Posterior vena cava (tissue), 2 donors: ENCODE measurements at regions not wholly inside any gene's neighbourhood (a gene's known extent, or its start where the extent isn't known, plus 50 kb on each side); places are given as distances from the start of the nearest gene placed in this dataset.

ENCODE experiments used
- DNase-seq: peaks from one replicate; pipeline ENCODE4 v3.0.0-alpha.2; 2020; ENCODE audit warnings: low spot score
- intact Hi-C, 2 donors: fragments of 100-400 bp; cut with DNase I; formaldehyde crosslinking; loops; one replicate each; pipeline versions ENCODE4 v1.14.1 to v1.14.2; 2022 to 2023
- donor health status: DM: yes; HTN: yes; CAD: no.
- donor health status: DM: yes; HTN: yes; CAD: no.

DNA sequence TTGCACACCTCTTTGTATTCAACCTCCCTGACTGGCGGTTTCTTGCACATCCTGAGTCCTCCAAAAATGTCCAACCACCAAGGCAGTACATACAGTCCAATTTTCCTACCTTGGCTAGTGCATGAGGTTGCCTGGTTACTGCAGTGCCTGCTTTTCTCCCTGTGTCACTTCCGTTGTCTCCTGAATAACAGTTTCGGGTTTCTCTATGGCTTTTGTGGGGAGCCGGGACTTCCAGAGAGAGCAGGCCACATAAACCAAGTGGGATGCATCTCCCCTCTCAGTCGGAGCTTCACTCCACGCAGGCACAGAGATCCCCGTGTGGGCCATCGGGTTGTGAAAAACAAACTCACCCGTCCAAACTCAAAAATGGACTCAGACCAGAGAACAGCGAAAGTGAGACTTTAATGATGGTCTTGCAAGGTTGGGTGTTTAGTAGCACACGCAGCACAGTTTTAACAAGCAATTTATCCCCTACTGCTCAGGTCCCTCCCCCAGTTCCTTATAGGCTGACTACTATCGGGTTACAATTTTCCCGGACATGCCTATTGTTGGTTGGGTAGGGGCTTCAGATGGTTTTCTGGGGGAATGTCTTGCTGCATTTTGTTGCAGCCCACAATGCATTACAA lies 173.1 kb downstream of the POU4F1 start:
- intact Hi-C loops: no loop called here
- DNase-seq: no peak

- DNase-seq: no peak
- intact Hi-C loops: no loop called here
These were observed 174.7 kb downstream of the POU4F1 start for GRCh38 chr13:78428646-78429045.

GRCh38 chr13:78426183-78426582 lies 177.2 kb downstream of the POU4F1 start:
- no peak for DNase-seq
- intact Hi-C loops: no loop called here

DNA sequence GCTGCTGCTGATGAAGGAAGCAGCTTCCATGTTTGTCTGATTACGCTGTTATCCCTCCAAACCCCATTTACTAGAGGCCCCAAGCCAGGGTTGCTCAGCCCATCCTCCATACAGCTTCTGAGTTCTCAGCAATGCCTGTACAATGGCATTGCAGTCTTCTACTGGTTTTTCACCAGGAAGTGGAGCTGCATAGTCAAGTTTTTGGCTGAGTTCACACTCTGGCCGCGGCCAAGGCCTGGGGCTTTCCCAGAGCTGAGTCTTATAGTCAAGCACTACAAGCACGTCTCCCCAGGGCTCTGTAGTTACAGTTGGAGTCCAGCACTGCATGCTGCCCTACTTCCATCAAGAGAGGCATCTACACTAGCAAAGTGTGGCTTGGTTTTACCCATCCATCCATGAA lies 182.5 kb downstream of the POU4F1 start:
- no peak for DNase-seq
- intact Hi-C loops: no loop called here

DNA sequence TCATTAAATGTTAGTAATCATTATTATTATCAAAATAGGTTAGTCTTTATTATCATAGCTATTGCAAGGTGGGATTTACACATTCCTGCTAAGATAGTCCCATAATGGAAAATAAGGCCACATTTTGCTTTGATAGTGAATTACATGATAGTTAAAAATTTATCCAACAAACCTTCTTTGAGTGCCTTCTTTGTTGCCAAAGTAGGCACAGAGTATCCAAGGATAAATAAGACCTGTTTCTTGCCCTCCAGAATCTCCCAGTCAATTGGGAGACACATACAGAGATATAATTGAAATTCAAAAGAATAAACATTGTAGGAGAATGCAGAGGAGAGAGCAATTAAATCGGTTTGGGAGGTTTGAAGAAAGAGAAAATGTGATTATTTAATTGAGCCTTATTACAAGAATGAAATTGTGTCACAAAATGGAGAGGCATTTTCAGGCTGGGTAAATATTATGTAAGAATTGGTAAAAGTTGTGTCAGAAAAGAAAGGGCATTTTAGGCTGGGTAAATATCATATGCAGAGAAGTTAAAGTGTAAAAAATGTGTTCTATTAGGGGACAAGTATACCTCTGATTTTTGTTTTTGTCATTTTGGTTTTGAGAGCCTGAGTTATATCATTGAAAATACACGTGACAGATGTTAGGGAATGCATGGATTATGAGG lies 189.3 kb downstream of the POU4F1 start:
- no peak for DNase-seq
- intact Hi-C loops: no loop called here

- intact Hi-C loops: no loop called here
- no peak for DNase-seq
These were observed 192.5 kb downstream of the POU4F1 start for GRCh38 chr13:78410847-78411246.

- DNase-seq: no peak
- intact Hi-C loops: no loop called here
These were observed 193.2 kb downstream of the POU4F1 start for GRCh38 chr13:78410164-78410563.

- intact Hi-C loops: no loop called here
- no peak for DNase-seq
These were observed 194.2 kb downstream of the POU4F1 start for GRCh38 chr13:78409172-78409571.

DNA sequence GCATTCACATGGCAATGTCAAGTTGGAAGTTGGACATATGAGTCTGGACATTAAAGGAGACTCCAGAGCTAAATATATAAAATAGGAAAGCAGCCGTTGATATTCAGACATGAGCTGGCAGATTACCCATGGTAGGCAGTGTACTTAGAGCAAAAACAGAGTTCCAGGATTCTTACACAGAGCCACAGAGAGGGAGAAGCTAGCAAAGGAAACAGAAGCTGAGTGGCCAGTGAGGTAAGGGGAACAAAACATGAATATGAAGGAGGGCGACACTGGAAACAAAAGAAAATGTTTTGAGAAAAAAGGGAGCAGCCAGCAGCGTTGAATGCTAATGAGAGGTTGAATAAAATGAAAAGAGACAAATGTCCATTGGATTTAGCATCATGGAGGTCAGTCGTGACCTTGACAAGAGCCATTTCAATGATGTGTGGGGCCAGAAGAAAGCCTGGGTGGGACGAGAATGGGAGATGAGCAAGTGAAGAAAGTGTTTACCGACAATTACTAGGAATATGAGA lies 198.4 kb downstream of the POU4F1 start:
- DNase-seq: no peak

DNA sequence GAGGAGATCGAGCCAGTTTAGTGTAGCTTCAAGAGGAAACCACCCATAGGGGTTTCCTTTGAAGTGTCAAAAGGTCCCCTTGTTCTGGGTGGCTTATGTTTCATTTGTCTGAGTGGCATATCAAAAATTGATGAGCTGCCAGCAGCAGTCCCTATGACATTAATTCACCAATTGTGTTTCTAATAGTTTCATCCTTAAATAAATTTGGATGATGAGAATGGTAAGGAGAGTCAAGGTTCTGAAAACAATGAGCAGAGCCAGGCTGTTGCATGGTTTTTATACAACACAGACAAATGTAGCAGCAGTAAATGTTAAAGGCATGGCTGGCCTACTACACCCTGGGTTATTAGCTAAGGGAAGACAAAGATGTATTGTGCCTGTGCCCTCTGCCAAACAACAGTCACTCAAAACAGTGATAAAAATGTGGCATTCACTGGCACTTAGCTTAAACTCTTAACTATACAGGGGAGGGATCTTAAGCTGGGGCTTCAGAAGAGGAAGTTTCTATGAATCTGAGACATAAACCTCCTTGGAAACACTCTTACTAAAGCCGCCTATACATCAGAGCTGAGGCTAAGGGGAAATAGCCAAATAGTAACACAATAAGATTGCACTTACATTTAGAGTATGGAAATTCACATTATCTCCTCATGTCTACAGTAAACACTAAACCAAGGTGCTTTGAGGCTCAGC lies 200.5 kb downstream of the POU4F1 start:
- intact Hi-C loops: no loop called here
- no peak for DNase-seq

More for the DNA sequence above, 198.4 kb downstream of the POU4F1 start:
- intact Hi-C loops: no loop called here

DNA sequence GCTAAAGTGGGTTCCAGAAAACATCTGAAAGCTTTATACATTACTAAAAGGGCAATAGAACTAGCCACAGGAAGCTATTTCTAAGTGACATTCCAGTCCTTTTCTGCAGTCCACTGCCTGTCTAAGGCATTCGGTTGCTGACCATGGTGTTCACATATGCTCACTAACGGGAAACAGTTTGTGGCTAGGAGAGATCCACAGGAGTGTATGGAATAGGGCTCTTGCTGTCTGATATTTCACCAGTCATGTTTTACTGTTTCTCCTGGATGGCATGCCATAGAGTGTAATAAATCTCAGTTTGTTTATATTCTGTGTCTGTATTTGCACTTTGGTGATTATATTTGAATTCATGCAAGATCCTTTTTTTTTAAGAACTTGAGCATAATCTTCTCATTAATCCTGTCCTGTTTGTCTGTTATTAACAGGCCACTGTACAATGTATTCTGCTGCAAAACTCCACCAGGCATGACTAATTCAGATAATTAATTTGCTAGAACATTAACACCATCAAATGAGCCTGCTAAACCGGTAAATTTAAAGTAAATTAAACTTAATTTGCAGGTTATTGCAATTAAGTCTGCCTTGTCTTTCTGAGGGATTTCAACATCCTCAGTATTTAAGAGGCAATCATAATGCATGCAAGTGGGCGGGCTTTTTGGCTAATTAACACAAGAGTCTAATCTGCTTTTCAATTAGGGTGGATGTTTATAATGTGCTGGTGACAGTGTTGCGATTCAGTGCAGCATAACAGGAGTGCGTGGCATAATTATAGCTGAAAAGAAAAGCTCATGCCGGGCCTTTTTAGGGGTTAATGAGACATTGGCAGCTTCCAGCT lies 201.3 kb downstream of the POU4F1 start:
- intact Hi-C loops: no loop called here
- DNase-seq: no peak

- no peak for DNase-seq
- intact Hi-C loops: no loop called here
These were observed 204.5 kb downstream of the POU4F1 start for GRCh38 chr13:78398743-78399410.

- no peak for DNase-seq
- intact Hi-C loops: no loop called here
These were observed 209.8 kb downstream of the POU4F1 start for GRCh38 chr13:78393286-78394142.

GRCh38 chr13:78383899-78384298 lies 219.5 kb downstream of the POU4F1 start:
- no peak for DNase-seq
- intact Hi-C loops: no loop called here

- intact Hi-C loops: no loop called here
- no peak for DNase-seq
These were observed 220.3 kb downstream of the POU4F1 start for GRCh38 chr13:78383071-78383484.

- no peak for DNase-seq
- intact Hi-C loops: no loop called here
These were observed 220.9 kb downstream of the POU4F1 start for GRCh38 chr13:78382491-78382890.

- no peak for DNase-seq
- intact Hi-C loops: no loop called here
These were observed 226.5 kb downstream of the POU4F1 start for GRCh38 chr13:78376822-78377221.

- no peak for DNase-seq
- intact Hi-C loops: no loop called here
These were observed 227.3 kb downstream of the POU4F1 start for GRCh38 chr13:78376033-78376432.
